Thyroid gland (tissue), 4 donors: ENCODE measurements at regions not wholly inside any gene's neighbourhood (a gene's known extent, or its start where the extent isn't known, plus 50 kb on each side); places are given as distances from the start of the nearest gene placed in this dataset.

Experiments used
- DNase-seq, 2 donors: peaks; one replicate each; pipeline ENCODE4 v3.0.0-alpha.2; 2019
- H3K27ac ChIP-seq, 3 donors: fragments of 200-600 bp; sonication (generic); 1 replicate in 2 of 3; 2 replicates in 1 of 3; pipeline ENCODE4 v1.5.1; 2016 to 2019; ENCODE audit warnings: mild to moderate bottlenecking in 1 of 3, moderate library complexity in 1 of 3
- H3K27me3 ChIP-seq: fragments of 200-600 bp; sonication (generic); one replicate; pipeline ENCODE4 v1.5.1; 2019
- H3K36me3 ChIP-seq, 2 donors: fragments of 200-600 bp; sonication (generic); one replicate each; pipeline ENCODE4 v1.5.1; 2016 to 2019
- H3K4me1 ChIP-seq, 2 donors: fragments of 200-600 bp; sonication (generic); one replicate each; pipeline ENCODE4 v1.5.1; 2017 to 2019
- H3K4me3 ChIP-seq, 3 donors: fragments of 200-600 bp; sonication (generic); replicated peaks in 1 of 3; 1 replicate in 2 of 3; 2 replicates in 1 of 3; pipeline ENCODE4 v1.5.1; 2016; ENCODE audit warnings: mild to moderate bottlenecking in 1 of 3
- H3K9me3 ChIP-seq: fragments of 200-600 bp; sonication (generic); one replicate; pipeline ENCODE4 v1.5.1; 2017
- CTCF ChIP-seq, 6 experiments: fragments of 200-600 bp in 3 of 6; fragments of 450-650 bp in 3 of 6; sonication (generic) in 3 of 6; IDR thresholded peaks; one replicate each; pipeline ENCODE4 v1.5.1; 2016 to 2019; ENCODE audit warnings: antibody characterized with exemption in 6 of 6, mild to moderate bottlenecking in 2 of 6, inconsistent platforms in 1 of 6, moderate library complexity in 1 of 6
- POLR2A ChIP-seq, 2 donors: fragments of 450-650 bp; IDR thresholded peaks; one replicate each; pipeline ENCODE4 v1.6.1; 2017; ENCODE audit warnings: antibody characterized with exemption in 2 of 2, mild to moderate bottlenecking in 2 of 2, moderate library complexity in 1 of 2
- WGBS, 2 donors: methylation state at CpG; one replicate each; pipeline ENCODE4 v1.1.5; 2017; 5-methylcytosine and 5-hydroxymethylcytosine counted together
- intact Hi-C: fragments of 100-400 bp; cut with DNase I; formaldehyde crosslinking; loops from one replicate; pipeline ENCODE4 v1.15.1; 2023

- H3K4me1 ChIP-seq: no peaks in the 10 kb centered on the region
- intact Hi-C loops: no loop called here
- no peak for DNase-seq
- no peaks in the 10 kb centered on the region for H3K9me3 ChIP-seq
- no peak overlapping the region for H3K4me3 ChIP-seq
- no peak overlapping the region for H3K27ac ChIP-seq
- WGBS, 2 donors: 84 to 91% methylated on average over 2 of the region's 2 CpGs
- H3K36me3 ChIP-seq: no peaks in the 10 kb centered on the region
- TF ChIP-seq POLR2A (IDR thresholded peaks at IDR 0.05) (no peak), CTCF (IDR thresholded peaks at IDR 0.05) (no peak)
- H3K27me3 ChIP-seq: no peaks in the 10 kb centered on the region
Observed at GRCh38 chr9:118929287-118929686, 439.9 kb downstream of the BRINP1 start.

- H3K4me1 ChIP-seq: no peaks in the 10 kb centered on the region
- TF ChIP-seq CTCF (IDR thresholded peaks at IDR 0.05) (no peak), POLR2A (IDR thresholded peaks at IDR 0.05) (no peak)
- H3K36me3 ChIP-seq: no peaks in the 10 kb centered on the region
- no peaks in the 10 kb centered on the region for H3K27me3 ChIP-seq
- H3K4me3 ChIP-seq: no peak overlapping the region
- DNase-seq: no peak
- no peak overlapping the region for H3K27ac ChIP-seq
- intact Hi-C loops: no loop called here
- no peaks in the 10 kb centered on the region for H3K9me3 ChIP-seq
- WGBS, 2 donors: 69 to 84% methylated on average over 1 of the region's 1 CpG
Observed at GRCh38 chr9:118931941-118932340, 437.3 kb downstream of the BRINP1 start.

- intact Hi-C loops: no loop called here
- Histone ChIP-seq H3K27ac (no peak overlapping the region), H3K27me3 (no peaks in the 10 kb centered on the region), H3K4me3 (no peak overlapping the region), H3K36me3 (no peaks in the 10 kb centered on the region), H3K9me3 (no peaks in the 10 kb centered on the region), H3K4me1 (no peaks in the 10 kb centered on the region)
- no peak for DNase-seq
- no peak for TF ChIP-seq CTCF (IDR thresholded peaks at IDR 0.05)
- no peak for TF ChIP-seq POLR2A (IDR thresholded peaks at IDR 0.05)
Observed at GRCh38 chr9:118938581-118938980, 430.7 kb downstream of the BRINP1 start.

DNA sequence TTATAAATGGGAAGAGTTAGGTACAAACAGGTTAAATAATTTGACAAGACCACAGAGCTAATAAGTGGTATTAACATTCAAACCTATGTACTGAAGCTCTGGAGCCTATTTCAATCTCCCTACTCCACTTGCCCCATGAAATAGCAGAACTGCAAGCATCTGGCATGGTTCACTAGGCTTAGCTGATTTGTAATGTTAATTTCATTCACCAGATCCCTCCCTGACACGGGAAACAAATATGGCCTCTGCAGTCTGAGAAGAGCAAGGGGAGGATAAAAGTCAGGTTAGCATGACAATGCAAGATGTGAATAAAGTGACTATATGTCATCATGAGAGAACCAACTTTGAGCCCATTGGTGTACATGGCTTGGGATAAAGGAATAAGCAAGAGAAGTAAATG is 428.8 kb downstream of the BRINP1 start:
- Histone ChIP-seq H3K36me3 (no peaks in the 10 kb centered on the region), H3K4me1 (no peaks in the 10 kb centered on the region), H3K27ac (no peak overlapping the region), H3K4me3 (no peak overlapping the region), H3K9me3 (no peaks in the 10 kb centered on the region), H3K27me3 (no peaks in the 10 kb centered on the region)
- 35 to 56% methylated on average over 1 of the region's 1 CpG for WGBS, 2 donors
- TF ChIP-seq CTCF (IDR thresholded peaks at IDR 0.05) (no peak), POLR2A (IDR thresholded peaks at IDR 0.05) (no peak)
- intact Hi-C loops: no loop called here
- DNase-seq: no peak

- Histone ChIP-seq H3K9me3 (no peaks in the 10 kb centered on the region), H3K36me3 (no peaks in the 10 kb centered on the region), H3K4me1 (no peaks in the 10 kb centered on the region), H3K4me3 (no peak overlapping the region), H3K27me3 (no peaks in the 10 kb centered on the region), H3K27ac (no peak overlapping the region)
- DNase-seq: no peak
- intact Hi-C loops: no loop called here
- TF ChIP-seq POLR2A (IDR thresholded peaks at IDR 0.05) (no peak), CTCF (IDR thresholded peaks at IDR 0.05) (no peak)
- WGBS, 2 donors: 91 to 93% methylated on average over 3 of the region's 3 CpGs
Observed at GRCh38 chr9:118946669-118947068, 422.6 kb downstream of the BRINP1 start.
